ENCODE measurements at regions not wholly inside any gene's neighbourhood (a gene's known extent, or its start where the extent isn't known, plus 50 kb on each side); places are given as distances from the start of the nearest gene placed in this dataset.

GRCh38 chr7:32177232-32177631 lies 107.0 kb upstream of the PDE1C start:
- no peak for DNase-seq (ENCODE audit: low read depth)

DNA sequence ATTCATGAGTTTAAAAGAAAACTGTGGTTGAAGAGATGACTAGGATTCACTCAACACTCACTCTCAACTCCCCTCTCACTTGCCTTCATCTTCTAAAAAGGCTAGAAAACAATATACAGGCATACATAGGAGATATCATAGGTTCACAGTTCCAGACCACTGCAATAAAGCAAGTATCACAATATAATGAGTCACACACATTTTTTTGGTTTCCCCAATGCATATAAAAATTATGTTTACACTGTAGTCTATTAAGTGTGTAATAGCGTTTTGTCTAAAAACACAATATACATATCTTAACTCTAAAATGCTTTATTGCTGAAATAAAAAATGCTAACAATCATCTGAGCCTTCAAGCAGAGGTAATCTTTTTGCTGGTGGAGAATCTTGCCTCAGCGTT lies 104.9 kb upstream of the PDE1C start:
- no peak for DNase-seq (ENCODE audit: low read depth)

DNA sequence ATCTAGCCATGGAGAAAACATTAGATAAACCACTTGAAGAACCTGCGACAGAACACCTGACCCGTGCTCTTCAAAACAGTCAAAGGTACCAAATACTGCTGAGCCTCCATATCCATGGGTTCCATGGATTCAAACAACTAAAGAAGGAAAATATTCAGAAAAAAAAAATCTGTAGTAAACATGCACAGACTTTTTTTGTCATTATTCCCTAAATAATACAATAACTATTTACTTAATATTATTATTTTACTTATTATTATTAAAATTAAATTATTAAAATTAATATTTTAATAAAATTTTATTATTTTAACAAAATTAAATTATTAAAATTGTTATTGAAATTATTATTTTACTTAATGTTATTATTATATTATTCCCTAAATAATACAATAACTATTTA lies 101.0 kb upstream of the PDE1C start:
- DNase-seq (ENCODE audit: low read depth), result no peak

DNA sequence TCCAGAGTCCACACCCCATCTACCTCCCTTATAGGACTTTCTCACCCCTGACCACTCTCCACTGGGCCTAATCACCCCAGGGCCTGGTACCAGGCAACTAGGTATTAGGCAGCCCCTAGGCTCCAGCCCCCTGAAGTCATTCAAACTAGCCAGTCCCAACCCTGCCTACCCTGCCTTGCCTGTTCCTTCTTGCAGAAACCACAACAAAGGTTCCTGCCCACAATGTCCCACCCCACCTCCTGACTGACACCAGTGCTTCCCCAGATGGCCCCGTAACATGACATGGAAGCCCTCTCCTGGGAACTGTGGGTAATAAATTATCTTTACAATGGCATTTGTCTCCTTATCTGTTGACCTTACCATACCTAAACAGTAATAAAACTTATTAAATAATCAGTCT lies 100.6 kb upstream of the PDE1C start:
- DNase-seq (ENCODE audit: low read depth), result no peak

- no peak for DNase-seq (ENCODE audit: low read depth)
These were observed 99.0 kb upstream of the PDE1C start for GRCh38 chr7:32169228-32169627.

GRCh38 chr7:32167815-32168214 lies 97.6 kb upstream of the PDE1C start:
- no peak for DNase-seq (ENCODE audit: low read depth)

- DNase-seq (ENCODE audit: low read depth), result no peak
These were observed 97.0 kb upstream of the PDE1C start for GRCh38 chr7:32167256-32167655.

- DNase-seq (ENCODE audit: low read depth), result no peak
These were observed 94.3 kb upstream of the PDE1C start for GRCh38 chr7:32164341-32164996.

DNA sequence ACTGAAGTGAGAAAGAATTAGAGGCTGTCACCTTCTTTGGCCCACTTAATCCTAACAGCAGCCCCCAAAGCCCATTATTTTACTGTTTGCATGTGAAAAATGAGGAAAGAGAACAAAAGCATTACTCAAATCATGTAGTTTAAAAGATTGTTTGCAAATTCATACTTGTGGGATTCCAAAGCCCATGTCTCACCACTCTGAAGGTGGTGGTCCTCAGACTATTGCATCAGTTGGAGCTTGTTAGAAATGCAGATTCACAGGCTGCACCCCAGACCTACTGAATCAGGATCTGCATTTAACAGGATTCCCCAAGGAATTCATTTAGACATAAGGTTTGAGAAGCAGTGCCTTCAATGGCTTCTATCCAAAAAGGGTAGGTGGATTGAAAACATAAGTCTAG lies 93.7 kb upstream of the PDE1C start:
- DNase-seq (ENCODE audit: low read depth), result no peak

GRCh38 chr7:32163141-32163806 lies 93.1 kb upstream of the PDE1C start:
- DNase-seq (ENCODE audit: low read depth), result no peak

DNA sequence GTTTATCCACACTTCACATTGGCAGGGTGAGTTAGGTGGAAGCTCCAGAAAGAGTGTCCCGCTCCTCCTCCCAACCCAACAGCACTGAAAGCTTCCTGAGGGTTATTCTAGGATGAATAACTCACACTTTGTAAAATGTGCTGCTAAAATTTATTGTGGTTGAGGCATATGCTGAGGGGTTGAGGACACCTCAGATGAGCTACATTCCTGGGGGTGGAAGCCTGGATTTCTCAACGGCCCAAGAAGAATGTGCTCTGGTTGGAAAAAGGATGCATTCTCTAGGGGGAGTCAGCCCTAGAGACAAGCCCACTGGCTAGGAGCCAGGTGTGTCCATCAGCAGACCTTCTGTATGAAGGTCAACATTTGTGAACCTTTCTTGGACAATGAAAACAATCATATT lies 91.5 kb upstream of the PDE1C start:
- no peak for DNase-seq (ENCODE audit: low read depth)

DNA sequence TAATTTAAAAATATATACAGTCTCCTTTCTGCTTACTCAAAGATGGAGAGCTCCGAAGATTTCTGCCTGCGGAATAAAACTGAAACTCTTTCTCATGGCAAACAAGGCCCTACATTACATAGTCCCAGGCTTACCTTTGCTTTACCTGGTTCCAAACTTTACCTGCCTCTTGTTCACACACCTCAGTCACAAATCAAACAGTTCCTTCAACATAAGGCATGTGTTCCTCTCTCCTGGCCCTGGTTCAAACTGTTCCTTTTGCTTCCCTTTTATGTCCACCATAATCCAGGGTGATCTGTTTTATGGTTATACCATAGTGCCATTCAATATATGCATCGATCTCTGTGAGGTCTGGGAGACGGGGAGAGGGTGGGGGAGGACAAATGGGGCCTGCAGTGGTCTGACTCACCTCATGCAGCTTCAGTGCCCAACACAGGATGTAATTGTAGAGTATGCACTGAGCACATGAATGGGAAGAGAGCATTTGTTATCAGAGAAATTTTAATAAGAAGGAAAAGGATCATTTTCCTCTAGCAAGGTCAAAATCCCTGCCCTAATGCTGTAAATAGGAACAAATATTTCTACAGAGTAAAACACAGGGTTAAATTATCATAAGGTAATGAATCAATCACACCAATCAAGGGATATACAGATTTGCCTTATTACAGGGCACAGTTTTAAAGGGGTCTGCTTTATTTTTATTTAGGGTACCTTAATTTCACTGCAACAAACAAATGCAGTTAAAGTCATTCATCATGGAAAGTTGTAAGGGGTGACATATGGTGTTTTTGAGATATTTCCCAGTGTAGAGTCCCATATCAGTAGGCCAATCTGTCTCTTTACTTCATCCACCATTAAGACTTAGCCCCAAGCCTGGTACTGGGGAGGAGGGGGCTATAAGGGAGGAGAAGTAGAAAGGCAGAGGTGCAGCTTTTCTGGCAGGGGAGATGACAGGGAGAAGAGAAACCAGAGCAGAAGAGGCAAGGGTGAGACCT lies 88.8 kb upstream of the PDE1C start:
- no peak for DNase-seq (ENCODE audit: low read depth)

- no peak for DNase-seq (ENCODE audit: low read depth)
These were observed 87.9 kb upstream of the PDE1C start for GRCh38 chr7:32158076-32158475.

DNA sequence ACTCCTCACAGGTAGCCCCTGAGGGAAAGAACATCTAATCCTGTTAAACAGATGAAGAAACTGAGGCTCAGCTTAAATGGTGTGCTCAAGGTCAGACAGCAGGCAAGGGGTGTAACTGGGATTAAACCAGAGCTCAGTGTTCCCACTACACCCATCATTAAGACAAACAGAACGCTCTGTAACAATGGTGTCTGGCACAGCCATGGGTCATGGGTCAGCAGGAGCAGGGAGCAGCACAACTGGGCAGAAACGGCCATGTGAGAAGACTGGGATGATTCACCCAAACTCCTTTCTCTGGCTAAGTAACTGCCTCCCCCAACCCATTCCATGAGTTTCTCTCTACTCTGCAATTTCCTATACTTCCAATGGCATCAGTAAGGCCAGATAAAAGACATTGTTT lies 85.5 kb upstream of the PDE1C start:
- DNase-seq (ENCODE audit: low read depth), result no peak

GRCh38 chr7:32154797-32155196 lies 84.6 kb upstream of the PDE1C start:
- DNase-seq (ENCODE audit: low read depth), result no peak

DNA sequence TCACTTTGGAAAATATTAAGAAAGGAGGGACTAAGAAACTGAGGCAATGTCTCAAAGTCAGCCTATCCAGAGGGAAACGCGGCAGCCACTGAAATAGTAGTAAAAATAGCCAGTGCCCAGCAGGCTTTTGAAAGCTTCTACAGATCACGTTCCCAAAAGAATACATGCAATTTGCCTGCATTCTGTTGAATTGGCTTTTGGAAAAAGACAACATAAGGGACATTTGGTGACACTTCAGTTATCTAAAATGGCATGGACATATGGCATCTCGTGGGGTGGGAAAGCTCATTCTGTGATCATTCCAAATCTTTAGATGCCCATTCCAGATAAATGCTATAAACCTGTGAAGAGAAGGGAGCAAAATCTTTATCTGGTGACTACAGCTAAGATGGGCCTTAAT lies 82.8 kb upstream of the PDE1C start:
- DNase-seq (ENCODE audit: low read depth), result no peak

- no peak for DNase-seq (ENCODE audit: low read depth)
These were observed 82.4 kb upstream of the PDE1C start for GRCh38 chr7:32152576-32152975.

DNA sequence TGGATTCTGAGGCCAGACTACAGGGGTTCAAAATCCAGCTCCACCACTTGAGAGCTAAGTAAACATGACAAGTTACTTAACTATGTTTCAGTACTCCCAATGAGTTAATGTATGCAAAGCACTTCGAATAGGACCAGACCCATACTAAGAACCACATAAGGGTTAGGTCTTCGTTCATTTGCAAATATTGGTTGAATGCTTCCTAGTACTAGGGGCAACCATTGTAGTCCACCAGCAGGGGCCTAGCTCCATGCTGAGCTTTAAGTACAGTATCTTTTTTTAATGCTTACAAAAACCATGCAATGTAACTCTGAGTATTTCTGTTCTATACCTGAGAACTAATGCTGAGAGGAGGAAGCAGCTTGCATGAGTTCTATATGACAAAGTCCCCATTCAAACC lies 80.4 kb upstream of the PDE1C start:
- no peak for DNase-seq (ENCODE audit: low read depth)

- DNase-seq (ENCODE audit: low read depth), result no peak
These were observed 79.8 kb upstream of the PDE1C start for GRCh38 chr7:32150039-32150438.

- no peak for DNase-seq (ENCODE audit: low read depth)
These were observed 77.5 kb upstream of the PDE1C start for GRCh38 chr7:32147546-32148268.

GRCh38 chr7:32145911-32146310 lies 75.7 kb upstream of the PDE1C start:
- no peak for DNase-seq (ENCODE audit: low read depth)

- no peak for DNase-seq (ENCODE audit: low read depth)
These were observed 74.5 kb upstream of the PDE1C start for GRCh38 chr7:32144676-32145075.

Data from activated T-helper 9 cell treated with anti-CD3 and anti-CD28 coated beads, Interleukin-2, amount 50 U/mL, for 16 hours (primary cell).